ENCODE measurements at regions not wholly inside any gene's neighbourhood (a gene's known extent, or its start where the extent isn't known, plus 50 kb on each side); places are given as distances from the start of the nearest gene placed in this dataset.

DNA sequence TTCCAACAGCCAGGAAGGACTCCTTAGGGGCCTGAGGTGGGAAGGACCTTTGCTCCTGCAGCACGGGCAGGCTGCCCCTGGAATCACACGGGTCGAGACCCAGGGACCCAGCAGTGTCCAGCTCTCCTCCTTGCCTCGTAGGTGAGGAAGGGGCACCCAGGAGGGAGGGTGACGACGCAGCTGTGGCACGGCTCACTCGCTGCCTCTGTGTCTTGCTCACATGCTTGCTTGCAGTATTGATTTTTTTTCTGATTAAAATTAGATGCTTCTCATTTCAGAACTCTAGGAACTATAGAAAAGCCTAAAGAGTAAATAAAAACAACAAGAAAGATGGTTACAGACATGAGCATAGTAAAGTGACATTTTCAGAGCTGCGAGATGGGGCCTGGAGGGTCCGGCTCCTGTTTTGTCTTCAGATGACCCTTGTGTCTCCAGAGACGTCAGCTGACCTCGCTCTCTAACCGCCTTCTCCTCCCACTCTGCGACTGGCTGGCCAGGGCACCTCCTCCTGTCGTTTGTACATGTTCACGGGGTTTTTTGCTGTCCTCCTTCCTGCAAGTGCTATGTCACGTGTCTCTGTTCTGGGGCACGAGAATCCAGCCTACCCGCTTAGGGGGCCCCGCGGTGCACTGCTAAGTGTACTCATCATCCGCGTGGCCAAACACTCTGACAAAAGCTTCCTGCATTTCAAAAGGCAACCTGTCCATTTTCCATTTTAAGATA lies 65.7 kb upstream of the ZNF236 start:
- intact Hi-C loops (cut with micrococcal nuclease; ENCODE audit: unreplicated experiment): no loop called here
- CTCF ChIA-PET: no interaction called here
- Histone ChIP-seq H3K27me3 (ENCODE audit: control insufficient read depth, insufficient read depth, low read length) (no peaks in the 10 kb centered on the region), H3K4me3 (ENCODE audit: low read depth in 2 of 2, low read length in 2 of 2) (no peak overlapping the region), H3K9me3 (ENCODE audit: control insufficient read depth, insufficient read depth, low read depth, low read length) (no peaks in the 10 kb centered on the region), H3K27ac (ENCODE audit: low read length) (no peak overlapping the region), H3K36me3 (ENCODE audit: control insufficient read depth, insufficient read depth, low read length) (no peaks in the 10 kb centered on the region), H3K4me1 (ENCODE audit: control insufficient read depth, insufficient read depth, low read length) (no peaks in the 10 kb centered on the region)
- in situ Hi-C loops (cut with HindIII; ENCODE audit: low pct_unique_long_range_greater_than_20kb, low sequenced_read_pairs): no loop called here
- DNase-seq (ENCODE audit: low read depth, low spot score) (no peak), ATAC-seq (no peak)
- no TSS peak for BruUV-seq (replicated peaks)
- TF ChIP-seq POLR2AphosphoS5 (IDR thresholded peaks at IDR 0.05; ENCODE audit: low read depth, low read length) (no peak), SIN3A (IDR thresholded peaks at IDR 0.05; ENCODE audit: borderline replicate concordance, insufficient read depth, low read depth, low read length) (no peak), TCF7L2 (IDR thresholded peaks at IDR 0.05; ENCODE audit: low read depth, low read length) (no peak)
- TF ChIP-seq, protein P1, sequence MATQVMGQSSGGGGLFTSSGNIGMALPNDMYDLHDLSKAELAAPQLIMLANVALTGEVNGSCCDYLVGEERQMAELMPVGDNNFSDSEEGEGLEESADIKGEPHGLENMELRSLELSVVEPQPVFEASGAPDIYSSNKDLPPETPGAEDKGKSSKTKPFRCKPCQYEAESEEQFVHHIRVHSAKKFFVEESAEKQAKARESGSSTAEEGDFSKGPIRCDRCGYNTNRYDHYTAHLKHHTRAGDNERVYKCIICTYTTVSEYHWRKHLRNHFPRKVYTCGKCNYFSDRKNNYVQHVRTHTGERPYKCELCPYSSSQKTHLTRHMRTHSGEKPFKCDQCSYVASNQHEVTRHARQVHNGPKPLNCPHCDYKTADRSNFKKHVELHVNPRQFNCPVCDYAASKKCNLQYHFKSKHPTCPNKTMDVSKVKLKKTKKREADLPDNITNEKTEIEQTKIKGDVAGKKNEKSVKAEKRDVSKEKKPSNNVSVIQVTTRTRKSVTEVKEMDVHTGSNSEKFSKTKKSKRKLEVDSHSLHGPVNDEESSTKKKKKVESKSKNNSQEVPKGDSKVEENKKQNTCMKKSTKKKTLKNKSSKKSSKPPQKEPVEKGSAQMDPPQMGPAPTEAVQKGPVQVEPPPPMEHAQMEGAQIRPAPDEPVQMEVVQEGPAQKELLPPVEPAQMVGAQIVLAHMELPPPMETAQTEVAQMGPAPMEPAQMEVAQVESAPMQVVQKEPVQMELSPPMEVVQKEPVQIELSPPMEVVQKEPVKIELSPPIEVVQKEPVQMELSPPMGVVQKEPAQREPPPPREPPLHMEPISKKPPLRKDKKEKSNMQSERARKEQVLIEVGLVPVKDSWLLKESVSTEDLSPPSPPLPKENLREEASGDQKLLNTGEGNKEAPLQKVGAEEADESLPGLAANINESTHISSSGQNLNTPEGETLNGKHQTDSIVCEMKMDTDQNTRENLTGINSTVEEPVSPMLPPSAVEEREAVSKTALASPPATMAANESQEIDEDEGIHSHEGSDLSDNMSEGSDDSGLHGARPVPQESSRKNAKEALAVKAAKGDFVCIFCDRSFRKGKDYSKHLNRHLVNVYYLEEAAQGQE (IDR thresholded peaks at IDR 0.05; ENCODE audit: insufficient read depth in 1 of 2, low read depth in 2 of 2, low read length in 1 of 2): no peak
- TF ChIP-seq, protein P2, sequence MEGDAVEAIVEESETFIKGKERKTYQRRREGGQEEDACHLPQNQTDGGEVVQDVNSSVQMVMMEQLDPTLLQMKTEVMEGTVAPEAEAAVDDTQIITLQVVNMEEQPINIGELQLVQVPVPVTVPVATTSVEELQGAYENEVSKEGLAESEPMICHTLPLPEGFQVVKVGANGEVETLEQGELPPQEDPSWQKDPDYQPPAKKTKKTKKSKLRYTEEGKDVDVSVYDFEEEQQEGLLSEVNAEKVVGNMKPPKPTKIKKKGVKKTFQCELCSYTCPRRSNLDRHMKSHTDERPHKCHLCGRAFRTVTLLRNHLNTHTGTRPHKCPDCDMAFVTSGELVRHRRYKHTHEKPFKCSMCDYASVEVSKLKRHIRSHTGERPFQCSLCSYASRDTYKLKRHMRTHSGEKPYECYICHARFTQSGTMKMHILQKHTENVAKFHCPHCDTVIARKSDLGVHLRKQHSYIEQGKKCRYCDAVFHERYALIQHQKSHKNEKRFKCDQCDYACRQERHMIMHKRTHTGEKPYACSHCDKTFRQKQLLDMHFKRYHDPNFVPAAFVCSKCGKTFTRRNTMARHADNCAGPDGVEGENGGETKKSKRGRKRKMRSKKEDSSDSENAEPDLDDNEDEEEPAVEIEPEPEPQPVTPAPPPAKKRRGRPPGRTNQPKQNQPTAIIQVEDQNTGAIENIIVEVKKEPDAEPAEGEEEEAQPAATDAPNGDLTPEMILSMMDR (IDR thresholded peaks at IDR 0.05): no peak
- POLR2A ChIA-PET: no interaction called here

DNA sequence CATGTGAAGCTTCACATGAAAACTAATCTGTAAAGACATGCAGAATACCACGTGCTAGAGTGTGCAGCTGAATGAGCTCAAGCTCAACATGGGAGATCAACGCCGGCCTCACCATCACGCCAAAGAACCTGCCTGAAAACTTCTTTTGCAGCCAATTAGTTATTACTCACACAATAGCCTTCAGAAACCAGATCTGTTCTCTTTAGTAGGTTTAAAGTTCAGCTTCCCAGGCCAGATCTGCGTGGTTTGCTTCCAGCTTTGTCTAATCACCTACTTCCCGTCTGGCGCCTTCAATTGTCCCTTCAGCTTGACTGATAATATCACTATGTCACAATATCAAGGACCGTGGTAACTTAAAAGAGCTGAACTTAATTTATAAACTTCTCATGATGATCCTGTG lies 68.0 kb upstream of the ZNF236 start:
- CTCF ChIA-PET: no interaction called here
- intact Hi-C loops (cut with micrococcal nuclease; ENCODE audit: unreplicated experiment): no loop called here
- Histone ChIP-seq H3K9me3 (ENCODE audit: control insufficient read depth, insufficient read depth, low read depth, low read length) (peaks cover 14% of the 10 kb centered on the region; the same call in 1 of the 2 replicates), H3K27me3 (ENCODE audit: control insufficient read depth, insufficient read depth, low read length) (no peaks in the 10 kb centered on the region), H3K36me3 (ENCODE audit: control insufficient read depth, insufficient read depth, low read length) (no peaks in the 10 kb centered on the region), H3K27ac (ENCODE audit: low read length) (no peak overlapping the region), H3K4me3 (ENCODE audit: low read depth in 2 of 2, low read length in 2 of 2) (no peak overlapping the region), H3K4me1 (ENCODE audit: control insufficient read depth, insufficient read depth, low read length) (no peaks in the 10 kb centered on the region)
- ATAC-seq (no peak), DNase-seq (ENCODE audit: low read depth, low spot score) (no peak)
- TF ChIP-seq SIN3A (IDR thresholded peaks at IDR 0.05; ENCODE audit: borderline replicate concordance, insufficient read depth, low read depth, low read length): no peak
- TF ChIP-seq TCF7L2 (IDR thresholded peaks at IDR 0.05; ENCODE audit: low read depth, low read length): no peak
- TF ChIP-seq, protein P1 (IDR thresholded peaks at IDR 0.05; ENCODE audit: insufficient read depth in 1 of 2, low read depth in 2 of 2, low read length in 1 of 2): no peak
- TF ChIP-seq POLR2AphosphoS5 (IDR thresholded peaks at IDR 0.05; ENCODE audit: low read depth, low read length): no peak
- TF ChIP-seq, protein P2 (IDR thresholded peaks at IDR 0.05): no peak
- in situ Hi-C loops (cut with HindIII; ENCODE audit: low pct_unique_long_range_greater_than_20kb, low sequenced_read_pairs): no loop called here
- BruUV-seq (replicated peaks): no TSS peak
- POLR2A ChIA-PET: no interaction called here
